H1 (cell line): ENCODE measurements at regions not wholly inside any gene's neighbourhood (a gene's known extent, or its start where the extent isn't known, plus 50 kb on each side); places are given as distances from the start of the nearest gene placed in this dataset.

Experiments
- ASH2L ChIP-seq: fragments of 200-600, 300-600 bp; sonication (generic); IDR thresholded peaks from one replicate; pipeline ENCODE4 v1.7.1; 2017; ENCODE audit warnings: low read length
- ATF3 ChIP-seq: IDR thresholded peaks from 2 replicates; pipeline ENCODE4 v1.6.1; 2011; ENCODE audit warnings: low read depth, mild to moderate bottlenecking, low read length; ENCODE audit not compliant: insufficient read depth
- BACH1 ChIP-seq: IDR thresholded peaks from 2 replicates; pipeline ENCODE4 v1.6.1; 2012; ENCODE audit warnings: low read length, improper control_type of control experiment
- EP300 ChIP-seq, 2 experiments: IDR thresholded peaks; 1 replicate in 1 of 2; 2 replicates in 1 of 2; pipeline ENCODE4 v1.6.1; 2011 to 2012; ENCODE audit warnings: low read depth in 2 of 2, low read length in 2 of 2, mild to moderate bottlenecking in 2 of 2, borderline replicate concordance in 1 of 2, inconsistent platforms in 1 of 2, moderate library complexity in 1 of 2
- EZH2 ChIP-seq: fragments of 200-600 bp; sonication (generic); IDR thresholded peaks from 2 replicates; pipeline ENCODE4 v1.7.1; 2012; ENCODE audit warnings: low read depth, mild to moderate bottlenecking, moderate library complexity, low read length, inconsistent platforms; ENCODE audit not compliant: severe bottlenecking
- JUN ChIP-seq: IDR thresholded peaks from 2 replicates; pipeline ENCODE4 v1.6.1; 2011; ENCODE audit warnings: low read depth, mild to moderate bottlenecking, improper control_type of control experiment, low read length
- POLR2A ChIP-seq, 2 experiments: IDR thresholded peaks; 1 replicate in 1 of 2; 2 replicates in 1 of 2; pipeline ENCODE4 v1.6.1; 2011; ENCODE audit warnings: low read depth in 2 of 2, low read length in 2 of 2, mild to moderate bottlenecking in 2 of 2; ENCODE audit errors: control extremely low read depth in 1 of 2
- POLR2AphosphoS5 ChIP-seq: IDR thresholded peaks from 2 replicates; pipeline ENCODE4 v1.6.1; 2011; ENCODE audit warnings: low read depth, low read length
- RNF2 ChIP-seq: fragments of 200-900, 300-1000 bp; sonication (generic); IDR thresholded peaks from 2 replicates; pipeline ENCODE4 v1.7.1; 2016; ENCODE audit warnings: borderline replicate concordance, low read depth, mild to moderate bottlenecking, antibody characterized with exemption, low read length; ENCODE audit not compliant: poor library complexity, severe bottlenecking; ENCODE audit errors: missing control alignments
- TEAD4 ChIP-seq: IDR thresholded peaks from 2 replicates; pipeline ENCODE4 v1.6.1; 2012; ENCODE audit warnings: low read depth, low read length, inconsistent platforms, mixed read lengths
- YY1 ChIP-seq: IDR thresholded peaks from 2 replicates; pipeline ENCODE4 v1.6.1; 2011; ENCODE audit warnings: low read depth, mild to moderate bottlenecking, low read length
- TF ChIP-seq, protein P1 (sequence below), 3 experiments: IDR thresholded peaks; 1 replicate in 2 of 3; 2 replicates in 1 of 3; pipeline versions ENCODE4 v1.5.1 to v1.6.1; 2011; ENCODE audit warnings: low read length in 3 of 3, mild to moderate bottlenecking in 3 of 3, inconsistent platforms in 2 of 3, low read depth in 1 of 3, moderate library complexity in 1 of 3; ENCODE audit not compliant: insufficient read depth in 1 of 3; ENCODE audit errors: control extremely low read depth in 1 of 3

- TF ChIP-seq ASH2L (no peak), JUN (no peak), YY1 (no peak), BACH1 (no peak), EZH2 (no peak), TEAD4 (no peak), EP300 (IDR thresholded peaks at IDR 0.05; ENCODE audit: borderline replicate concordance in 1 of 2, low read depth in 2 of 2, low read length in 2 of 2) (no peak), POLR2A (IDR thresholded peaks at IDR 0.05; ENCODE audit: control extremely low read depth in 1 of 2, low read depth in 2 of 2, low read length in 2 of 2) (no peak), RNF2 (no peak), ATF3 (no peak), POLR2AphosphoS5 (no peak)
- TF ChIP-seq, protein P1, sequence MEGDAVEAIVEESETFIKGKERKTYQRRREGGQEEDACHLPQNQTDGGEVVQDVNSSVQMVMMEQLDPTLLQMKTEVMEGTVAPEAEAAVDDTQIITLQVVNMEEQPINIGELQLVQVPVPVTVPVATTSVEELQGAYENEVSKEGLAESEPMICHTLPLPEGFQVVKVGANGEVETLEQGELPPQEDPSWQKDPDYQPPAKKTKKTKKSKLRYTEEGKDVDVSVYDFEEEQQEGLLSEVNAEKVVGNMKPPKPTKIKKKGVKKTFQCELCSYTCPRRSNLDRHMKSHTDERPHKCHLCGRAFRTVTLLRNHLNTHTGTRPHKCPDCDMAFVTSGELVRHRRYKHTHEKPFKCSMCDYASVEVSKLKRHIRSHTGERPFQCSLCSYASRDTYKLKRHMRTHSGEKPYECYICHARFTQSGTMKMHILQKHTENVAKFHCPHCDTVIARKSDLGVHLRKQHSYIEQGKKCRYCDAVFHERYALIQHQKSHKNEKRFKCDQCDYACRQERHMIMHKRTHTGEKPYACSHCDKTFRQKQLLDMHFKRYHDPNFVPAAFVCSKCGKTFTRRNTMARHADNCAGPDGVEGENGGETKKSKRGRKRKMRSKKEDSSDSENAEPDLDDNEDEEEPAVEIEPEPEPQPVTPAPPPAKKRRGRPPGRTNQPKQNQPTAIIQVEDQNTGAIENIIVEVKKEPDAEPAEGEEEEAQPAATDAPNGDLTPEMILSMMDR (IDR thresholded peaks at IDR 0.05; ENCODE audit: control extremely low read depth in 1 of 3, insufficient read depth in 1 of 3, low read depth in 1 of 3, low read length in 3 of 3) = no peak
Observed at GRCh38 chr11:33543823-33544222, 156.8 kb downstream of the C11orf91 start.
